ENCODE measurements at regions not wholly inside any gene's neighbourhood (a gene's known extent, or its start where the extent isn't known, plus 50 kb on each side); places are given as distances from the start of the nearest gene placed in this dataset.

DNA sequence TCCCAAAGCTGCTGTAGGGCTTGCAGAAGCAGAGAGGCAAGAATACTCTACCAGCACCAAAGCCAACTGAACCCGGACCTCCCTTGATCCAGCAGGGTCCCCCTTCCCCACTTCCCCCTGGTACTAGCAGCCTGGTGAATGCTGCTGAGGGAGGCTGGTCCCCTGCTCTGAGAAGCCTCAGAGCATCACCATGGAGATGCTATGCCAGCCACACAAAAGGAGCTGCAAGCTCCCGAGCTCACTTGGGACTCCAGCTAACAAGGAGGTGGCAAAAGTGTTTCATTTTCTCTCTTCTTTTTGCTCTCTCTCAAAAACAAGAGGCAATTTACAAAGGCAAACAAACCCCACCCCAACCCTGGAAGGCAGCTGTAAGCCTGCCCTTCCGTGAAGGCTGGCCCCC lies 509.8 kb downstream of the BUD13 start:
- no peaks in the 10 kb centered on the region for H3K4me1 ChIP-seq (replicated peaks in 1 of 2)
- WGBS, 4 donors = 48 to 55% (median 50%) methylated on average over 3 of the region's 3 CpGs
- no peak overlapping the region for H3K4me3 ChIP-seq
- H3K27me3 ChIP-seq = peaks cover 7% of the 10 kb centered on the region
- no peak for TF ChIP-seq POLR2A (IDR thresholded peaks at IDR 0.05)
- TF ChIP-seq, protein P1, sequence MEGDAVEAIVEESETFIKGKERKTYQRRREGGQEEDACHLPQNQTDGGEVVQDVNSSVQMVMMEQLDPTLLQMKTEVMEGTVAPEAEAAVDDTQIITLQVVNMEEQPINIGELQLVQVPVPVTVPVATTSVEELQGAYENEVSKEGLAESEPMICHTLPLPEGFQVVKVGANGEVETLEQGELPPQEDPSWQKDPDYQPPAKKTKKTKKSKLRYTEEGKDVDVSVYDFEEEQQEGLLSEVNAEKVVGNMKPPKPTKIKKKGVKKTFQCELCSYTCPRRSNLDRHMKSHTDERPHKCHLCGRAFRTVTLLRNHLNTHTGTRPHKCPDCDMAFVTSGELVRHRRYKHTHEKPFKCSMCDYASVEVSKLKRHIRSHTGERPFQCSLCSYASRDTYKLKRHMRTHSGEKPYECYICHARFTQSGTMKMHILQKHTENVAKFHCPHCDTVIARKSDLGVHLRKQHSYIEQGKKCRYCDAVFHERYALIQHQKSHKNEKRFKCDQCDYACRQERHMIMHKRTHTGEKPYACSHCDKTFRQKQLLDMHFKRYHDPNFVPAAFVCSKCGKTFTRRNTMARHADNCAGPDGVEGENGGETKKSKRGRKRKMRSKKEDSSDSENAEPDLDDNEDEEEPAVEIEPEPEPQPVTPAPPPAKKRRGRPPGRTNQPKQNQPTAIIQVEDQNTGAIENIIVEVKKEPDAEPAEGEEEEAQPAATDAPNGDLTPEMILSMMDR (IDR thresholded peaks at IDR 0.05) = no peak
- no peaks in the 10 kb centered on the region for H3K36me3 ChIP-seq (replicated peaks in 1 of 2)
- no peaks in the 10 kb centered on the region for H3K9me3 ChIP-seq (replicated peaks in 1 of 3)
- H3K27ac ChIP-seq = no peak overlapping the region
- no peak for DNase-seq
- intact Hi-C loops (cut with DNase I) = no loop called here

DNA sequence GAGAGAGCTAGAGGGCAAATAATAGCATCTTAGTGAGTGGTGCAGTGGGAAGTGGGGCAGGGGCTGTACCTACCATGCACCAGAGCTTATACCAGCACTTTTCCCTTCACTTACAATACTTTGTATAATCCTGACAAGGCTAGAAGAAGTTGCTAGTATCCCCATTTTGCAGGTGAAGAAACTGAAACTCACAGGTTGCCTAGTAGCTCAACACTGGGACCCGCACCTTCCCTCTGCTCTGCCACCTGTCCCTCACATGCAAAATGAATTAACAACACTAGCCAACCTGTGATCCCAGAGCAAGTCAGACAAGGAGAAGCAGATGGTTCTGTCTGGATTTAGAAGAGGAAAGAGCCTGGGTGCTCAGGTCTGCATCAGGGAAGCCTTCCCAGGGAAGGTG lies 510.4 kb downstream of the BUD13 start:
- Histone ChIP-seq H3K9me3 (replicated peaks in 1 of 3) (no peaks in the 10 kb centered on the region), H3K4me3 (no peak overlapping the region), H3K4me1 (replicated peaks in 1 of 2) (no peaks in the 10 kb centered on the region), H3K27ac (no peak overlapping the region), H3K36me3 (replicated peaks in 1 of 2) (no peaks in the 10 kb centered on the region), H3K27me3 (peaks cover 10% of the 10 kb centered on the region)
- 80 to 100% (median 93%) methylated on average over 1 of the region's 1 CpG for WGBS, 4 donors
- intact Hi-C loops (cut with DNase I) = no loop called here
- no peak for TF ChIP-seq POLR2A (IDR thresholded peaks at IDR 0.05)
- TF ChIP-seq, protein P1 (IDR thresholded peaks at IDR 0.05) = no peak
- no peak for DNase-seq

DNA sequence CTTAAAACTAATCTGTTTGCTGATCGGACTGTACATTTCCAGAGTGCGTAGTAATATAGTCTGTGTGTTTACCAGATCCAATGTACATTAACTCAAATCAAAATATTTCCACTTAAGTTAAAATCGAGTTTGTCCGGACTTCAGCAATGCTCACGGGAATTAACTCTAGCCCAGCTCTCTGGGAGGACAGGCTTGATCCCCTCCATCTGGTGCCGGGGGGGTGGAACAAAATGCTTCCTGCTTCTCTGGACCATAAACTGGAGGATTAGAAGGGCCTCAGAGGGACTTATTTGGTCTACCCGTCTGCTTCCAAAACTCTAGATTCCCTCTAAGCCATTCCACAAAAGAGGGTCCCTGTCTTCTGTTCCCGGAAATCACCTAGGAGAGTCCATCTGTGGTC lies 511.2 kb downstream of the BUD13 start:
- no peaks in the 10 kb centered on the region for H3K9me3 ChIP-seq (replicated peaks in 1 of 3)
- DNase-seq = no peak
- H3K4me1 ChIP-seq (replicated peaks in 1 of 2) = no peaks in the 10 kb centered on the region
- no peaks in the 10 kb centered on the region for H3K36me3 ChIP-seq (replicated peaks in 1 of 2)
- WGBS, 4 donors = 73 to 77% (median 74%) methylated on average over 8 of the region's 8 CpGs
- intact Hi-C loops (cut with DNase I) = no loop called here
- H3K4me3 ChIP-seq = no peak overlapping the region
- TF ChIP-seq, protein P1 (IDR thresholded peaks at IDR 0.05) = no peak
- TF ChIP-seq POLR2A (IDR thresholded peaks at IDR 0.05) = no peak
- H3K27me3 ChIP-seq = peaks cover 10% of the 10 kb centered on the region
- no peak overlapping the region for H3K27ac ChIP-seq

DNA sequence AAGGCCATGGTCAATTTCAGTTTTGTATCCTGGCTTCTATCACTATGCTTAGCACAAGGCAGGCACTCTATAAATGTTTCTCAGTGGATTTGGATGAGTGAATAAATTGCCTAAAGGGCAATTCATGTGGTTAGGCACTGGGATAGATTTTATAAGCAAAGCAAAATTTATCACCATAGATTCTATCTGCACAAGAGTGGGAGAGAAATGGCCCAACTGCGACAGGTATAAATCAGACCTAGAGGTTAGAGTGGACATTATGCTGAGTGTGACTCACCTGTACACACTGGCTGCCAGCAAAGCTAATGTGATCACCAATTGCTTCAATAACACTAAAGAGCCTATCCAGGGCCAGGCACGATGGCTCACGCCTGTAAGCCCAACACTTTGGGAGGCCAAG lies 514.0 kb downstream of the BUD13 start:
- DNase-seq = no peak
- no peaks in the 10 kb centered on the region for H3K36me3 ChIP-seq (replicated peaks in 1 of 2)
- H3K9me3 ChIP-seq (replicated peaks in 1 of 3) = no peaks in the 10 kb centered on the region
- H3K27me3 ChIP-seq = peaks cover 10% of the 10 kb centered on the region
- H3K27ac ChIP-seq = no peak overlapping the region
- no peaks in the 10 kb centered on the region for H3K4me1 ChIP-seq (replicated peaks in 1 of 2)
- WGBS, 4 donors = 66 to 80% (median 75%) methylated on average over 3 of the region's 3 CpGs
- TF ChIP-seq, protein P1 (IDR thresholded peaks at IDR 0.05) = no peak
- TF ChIP-seq POLR2A (IDR thresholded peaks at IDR 0.05) = no peak
- H3K4me3 ChIP-seq = no peak overlapping the region
- intact Hi-C loops (cut with DNase I) = no loop called here
